ENCODE measurements at regions not wholly inside any gene's neighbourhood (a gene's known extent, or its start where the extent isn't known, plus 50 kb on each side); places are given as distances from the start of the nearest gene placed in this dataset.
"Not testable (repeated sequence)": the region's sequence is repeated elsewhere in the genome, so short reads cannot be mapped to it uniquely, and the experiment has no call there.

DNA sequence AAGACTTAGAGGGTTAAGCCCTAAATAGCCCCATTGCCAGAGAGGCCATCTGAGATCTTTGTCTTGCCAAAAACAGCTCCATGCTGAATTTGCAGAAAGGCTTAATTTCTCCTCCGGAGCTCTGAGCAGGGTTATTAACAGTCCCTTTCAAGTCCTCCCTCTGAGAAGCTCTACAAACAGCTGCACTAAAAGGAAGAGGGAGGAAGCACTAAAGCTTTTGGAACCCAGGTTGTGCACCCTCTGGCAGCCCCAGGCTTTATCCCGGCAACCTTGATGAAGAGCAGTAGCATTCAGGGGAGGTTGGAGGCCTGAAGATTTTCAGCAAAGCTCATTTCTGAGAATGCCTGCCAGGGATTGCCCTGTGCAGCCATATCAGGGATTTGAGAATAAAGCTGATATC is 554.7 kb downstream of the RBFOX1 start:
- H3K27me3 ChIP-seq = no peaks in the 10 kb centered on the region
- H3K4me3 ChIP-seq (ENCODE audit: low read depth, low read length) = no peak overlapping the region
- TF ChIP-seq, protein P1, sequence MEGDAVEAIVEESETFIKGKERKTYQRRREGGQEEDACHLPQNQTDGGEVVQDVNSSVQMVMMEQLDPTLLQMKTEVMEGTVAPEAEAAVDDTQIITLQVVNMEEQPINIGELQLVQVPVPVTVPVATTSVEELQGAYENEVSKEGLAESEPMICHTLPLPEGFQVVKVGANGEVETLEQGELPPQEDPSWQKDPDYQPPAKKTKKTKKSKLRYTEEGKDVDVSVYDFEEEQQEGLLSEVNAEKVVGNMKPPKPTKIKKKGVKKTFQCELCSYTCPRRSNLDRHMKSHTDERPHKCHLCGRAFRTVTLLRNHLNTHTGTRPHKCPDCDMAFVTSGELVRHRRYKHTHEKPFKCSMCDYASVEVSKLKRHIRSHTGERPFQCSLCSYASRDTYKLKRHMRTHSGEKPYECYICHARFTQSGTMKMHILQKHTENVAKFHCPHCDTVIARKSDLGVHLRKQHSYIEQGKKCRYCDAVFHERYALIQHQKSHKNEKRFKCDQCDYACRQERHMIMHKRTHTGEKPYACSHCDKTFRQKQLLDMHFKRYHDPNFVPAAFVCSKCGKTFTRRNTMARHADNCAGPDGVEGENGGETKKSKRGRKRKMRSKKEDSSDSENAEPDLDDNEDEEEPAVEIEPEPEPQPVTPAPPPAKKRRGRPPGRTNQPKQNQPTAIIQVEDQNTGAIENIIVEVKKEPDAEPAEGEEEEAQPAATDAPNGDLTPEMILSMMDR (IDR thresholded peaks at IDR 0.05; ENCODE audit: low read depth, low read length) = no peak
- no peaks in the 10 kb centered on the region for H3K9me3 ChIP-seq
- DNase-seq = no peak
- H3K4me1 ChIP-seq = no peaks in the 10 kb centered on the region
- no peaks in the 10 kb centered on the region for H3K36me3 ChIP-seq

DNA sequence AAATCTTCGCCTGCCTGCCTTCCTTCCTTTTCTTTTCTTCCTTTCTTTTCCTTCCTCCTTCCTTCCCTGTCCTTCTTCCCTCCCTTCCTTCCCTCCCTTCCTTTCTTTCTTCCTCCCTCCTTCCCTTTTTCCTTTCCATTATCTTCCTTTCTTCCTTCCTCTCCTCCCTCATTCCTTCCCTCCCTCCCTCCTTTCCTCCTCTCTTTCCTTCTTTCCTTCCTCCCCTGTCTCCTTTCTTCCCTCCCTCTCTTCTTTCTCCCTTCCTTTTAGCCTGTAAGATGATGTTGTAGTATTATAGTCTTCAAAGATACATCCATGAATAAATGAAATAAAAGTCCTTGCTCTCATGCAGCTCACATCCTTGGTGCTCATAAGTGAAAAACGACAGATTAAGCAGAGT is 539.3 kb downstream of the RBFOX1 start:
- H3K4me3 ChIP-seq (ENCODE audit: low read depth, low read length) = no peak overlapping the region
- DNase-seq = no peak
- no peaks in the 10 kb centered on the region for H3K36me3 ChIP-seq
- no peaks in the 10 kb centered on the region; the same call in 1 of the 2 replicates for H3K9me3 ChIP-seq
- TF ChIP-seq, protein P1 (IDR thresholded peaks at IDR 0.05; ENCODE audit: low read depth, low read length) = no peak
- no peaks in the 10 kb centered on the region for H3K27me3 ChIP-seq
- H3K4me1 ChIP-seq = no peaks in the 10 kb centered on the region

DNA sequence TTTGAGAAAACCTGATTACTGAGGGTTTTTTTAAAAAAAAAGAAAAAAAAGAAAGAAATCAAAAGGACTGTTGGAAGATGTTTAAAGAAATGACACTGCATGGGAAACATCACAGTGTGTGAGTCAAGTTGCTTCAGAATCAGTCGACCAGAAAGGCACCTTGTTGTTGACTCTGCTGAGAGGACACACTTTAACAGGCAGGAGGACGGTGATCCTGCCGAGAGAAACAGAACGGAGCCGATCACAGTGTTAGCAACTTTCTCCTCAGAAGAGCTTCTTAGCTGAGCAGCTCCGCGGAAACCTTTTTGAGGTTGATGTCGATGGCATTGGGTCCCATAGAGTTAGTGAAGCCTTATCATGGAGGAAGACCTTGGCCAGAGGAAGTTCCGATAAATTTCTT is 538.7 kb downstream of the RBFOX1 start:
- DNase-seq = no peak
- Histone ChIP-seq H3K4me3 (ENCODE audit: low read depth, low read length) (no peak overlapping the region), H3K27me3 (no peaks in the 10 kb centered on the region), H3K36me3 (no peaks in the 10 kb centered on the region), H3K4me1 (no peaks in the 10 kb centered on the region), H3K9me3 (no peaks in the 10 kb centered on the region; the same call in 1 of the 2 replicates)
- TF ChIP-seq, protein P1 (IDR thresholded peaks at IDR 0.05; ENCODE audit: low read depth, low read length) = no peak

DNA sequence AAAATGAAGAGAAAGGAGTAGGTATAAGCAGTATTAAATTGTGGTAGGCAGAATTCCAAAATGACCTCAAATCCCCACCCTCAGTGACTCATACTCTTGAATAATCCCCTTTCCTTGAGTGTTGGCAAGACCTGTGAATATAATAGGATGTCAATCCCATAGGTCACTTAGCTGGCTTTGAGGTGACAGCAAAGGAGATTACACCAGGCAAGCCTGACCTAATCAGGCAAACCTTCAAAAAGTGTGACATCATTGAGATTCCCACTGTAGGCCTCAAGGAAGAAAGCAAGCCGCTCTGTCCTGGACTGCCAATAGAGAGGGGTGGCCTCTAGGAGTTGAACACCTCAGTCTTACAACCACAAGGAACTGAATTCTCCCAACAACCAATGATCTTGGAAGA is 535.2 kb downstream of the RBFOX1 start:
- no peaks in the 10 kb centered on the region for H3K36me3 ChIP-seq
- H3K9me3 ChIP-seq = no peaks in the 10 kb centered on the region
- TF ChIP-seq, protein P1 (IDR thresholded peaks at IDR 0.05; ENCODE audit: low read depth, low read length) = no peak
- no peak overlapping the region for H3K4me3 ChIP-seq (ENCODE audit: low read depth, low read length)
- no peaks in the 10 kb centered on the region for H3K27me3 ChIP-seq
- H3K4me1 ChIP-seq = no peaks in the 10 kb centered on the region
- DNase-seq = no peak

DNA sequence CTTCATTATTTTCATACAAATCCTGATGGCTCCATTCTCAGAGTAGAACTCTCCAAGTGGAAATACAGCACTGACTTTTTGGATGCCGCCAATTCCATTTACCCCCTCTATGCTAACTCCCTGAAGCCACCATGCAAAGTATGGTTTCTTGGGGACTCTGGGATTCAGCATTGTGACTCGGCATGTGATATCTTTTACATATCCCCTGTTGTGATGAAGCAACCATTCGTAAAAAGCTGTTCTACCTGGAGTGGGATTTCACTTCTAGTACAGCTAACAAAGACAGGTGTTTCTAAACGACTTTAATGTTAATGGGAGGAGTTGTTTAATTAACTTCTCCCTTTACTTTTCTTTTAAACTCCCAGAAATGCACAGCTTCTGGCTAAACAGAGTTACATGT is 533.5 kb downstream of the RBFOX1 start:
- Histone ChIP-seq H3K9me3 (no peaks in the 10 kb centered on the region), H3K27me3 (no peaks in the 10 kb centered on the region), H3K4me3 (ENCODE audit: low read depth, low read length) (no peak overlapping the region), H3K36me3 (no peaks in the 10 kb centered on the region), H3K4me1 (no peaks in the 10 kb centered on the region)
- TF ChIP-seq, protein P1 (IDR thresholded peaks at IDR 0.05; ENCODE audit: low read depth, low read length) = no peak
- DNase-seq = no peak

DNA sequence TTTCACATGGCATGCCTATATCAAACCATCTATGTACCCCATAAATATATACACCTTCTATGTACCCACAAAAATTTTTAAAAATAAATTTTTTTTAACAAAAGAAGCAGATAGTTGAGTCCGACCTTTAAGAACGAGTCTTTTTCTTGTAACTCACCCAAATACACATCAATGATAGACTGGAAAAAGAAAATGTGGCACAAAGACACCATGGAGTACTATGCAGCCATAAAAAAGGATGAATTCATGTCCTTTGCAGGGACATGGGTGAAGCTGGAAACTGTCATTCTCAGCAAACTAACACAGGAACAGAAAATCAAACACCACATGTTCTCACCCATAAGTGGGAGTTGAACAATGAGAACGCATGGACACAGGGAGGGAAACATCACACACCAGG is 532.7 kb downstream of the RBFOX1 start:
- not testable (repeated sequence) for H3K27me3 ChIP-seq; H3K4me3 ChIP-seq (ENCODE audit: low read depth, low read length); H3K9me3 ChIP-seq; H3K4me1 ChIP-seq; DNase-seq; H3K36me3 ChIP-seq

Measured in BE2C (cell line).